ENCODE measurements at regions not wholly inside any gene's neighbourhood (a gene's known extent, or its start where the extent isn't known, plus 50 kb on each side); places are given as distances from the start of the nearest gene placed in this dataset.

- DNase-seq (ENCODE audit: low spot score), result no peak
- TF ChIP-seq, protein P1, sequence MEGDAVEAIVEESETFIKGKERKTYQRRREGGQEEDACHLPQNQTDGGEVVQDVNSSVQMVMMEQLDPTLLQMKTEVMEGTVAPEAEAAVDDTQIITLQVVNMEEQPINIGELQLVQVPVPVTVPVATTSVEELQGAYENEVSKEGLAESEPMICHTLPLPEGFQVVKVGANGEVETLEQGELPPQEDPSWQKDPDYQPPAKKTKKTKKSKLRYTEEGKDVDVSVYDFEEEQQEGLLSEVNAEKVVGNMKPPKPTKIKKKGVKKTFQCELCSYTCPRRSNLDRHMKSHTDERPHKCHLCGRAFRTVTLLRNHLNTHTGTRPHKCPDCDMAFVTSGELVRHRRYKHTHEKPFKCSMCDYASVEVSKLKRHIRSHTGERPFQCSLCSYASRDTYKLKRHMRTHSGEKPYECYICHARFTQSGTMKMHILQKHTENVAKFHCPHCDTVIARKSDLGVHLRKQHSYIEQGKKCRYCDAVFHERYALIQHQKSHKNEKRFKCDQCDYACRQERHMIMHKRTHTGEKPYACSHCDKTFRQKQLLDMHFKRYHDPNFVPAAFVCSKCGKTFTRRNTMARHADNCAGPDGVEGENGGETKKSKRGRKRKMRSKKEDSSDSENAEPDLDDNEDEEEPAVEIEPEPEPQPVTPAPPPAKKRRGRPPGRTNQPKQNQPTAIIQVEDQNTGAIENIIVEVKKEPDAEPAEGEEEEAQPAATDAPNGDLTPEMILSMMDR (IDR thresholded peaks at IDR 0.05), result no peak
- Histone ChIP-seq H3K9me3 (no peaks in the 10 kb centered on the region), H3K27me3 (no peaks in the 10 kb centered on the region), H3K4me3 (no peak overlapping the region), H3K36me3 (no peaks in the 10 kb centered on the region), H3K4me1 (no peaks in the 10 kb centered on the region), H3K27ac (no peak overlapping the region)
Observed at GRCh38 chr3:146814601-146815315, 209.6 kb upstream of the PLSCR5 start.

GRCh38 chr3:146813496-146813895 is 208.3 kb upstream of the PLSCR5 start:
- Histone ChIP-seq H3K9me3 (no peaks in the 10 kb centered on the region), H3K27me3 (no peaks in the 10 kb centered on the region), H3K27ac (no peak overlapping the region), H3K4me3 (no peak overlapping the region), H3K36me3 (no peaks in the 10 kb centered on the region), H3K4me1 (no peaks in the 10 kb centered on the region)
- TF ChIP-seq, protein P1 (IDR thresholded peaks at IDR 0.05), result no peak
- DNase-seq (ENCODE audit: low spot score), result no peak

GRCh38 chr3:146803745-146804144 is 198.6 kb upstream of the PLSCR5 start:
- H3K27me3 ChIP-seq, result no peaks in the 10 kb centered on the region

DNA sequence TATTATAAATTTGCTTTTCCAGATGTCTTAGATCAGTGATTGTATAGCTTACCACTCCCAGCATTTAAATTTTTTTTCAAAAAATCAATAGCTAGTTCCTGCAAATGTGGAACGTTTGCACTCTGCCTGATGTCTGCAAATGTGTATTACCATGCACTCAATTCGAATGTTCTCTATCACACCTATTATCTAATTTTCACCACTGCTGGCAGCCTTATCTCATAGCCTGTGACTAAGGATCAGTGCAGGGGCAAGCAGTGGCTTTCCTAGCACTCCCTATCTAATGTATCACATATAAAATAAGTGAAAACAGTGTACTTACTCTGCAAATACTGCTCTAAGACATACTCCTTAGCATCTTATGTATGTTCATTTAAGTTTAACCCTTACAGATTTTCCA is 196.3 kb upstream of the PLSCR5 start:
- no peaks in the 10 kb centered on the region for H3K36me3 ChIP-seq
- no peak overlapping the region for H3K27ac ChIP-seq
- no peaks in the 10 kb centered on the region for H3K9me3 ChIP-seq
- no peak overlapping the region for H3K4me3 ChIP-seq
- H3K4me1 ChIP-seq, result no peaks in the 10 kb centered on the region
- no peak for DNase-seq (ENCODE audit: low spot score)
- H3K27me3 ChIP-seq, result no peaks in the 10 kb centered on the region
- TF ChIP-seq, protein P1 (IDR thresholded peaks at IDR 0.05), result no peak

More at GRCh38 chr3:146803745-146804144, 198.6 kb upstream of the PLSCR5 start:
- no peak for DNase-seq (ENCODE audit: low spot score)
- no peak overlapping the region for H3K4me3 ChIP-seq
- no peaks in the 10 kb centered on the region for H3K4me1 ChIP-seq
- TF ChIP-seq, protein P1 (IDR thresholded peaks at IDR 0.05), result no peak
- H3K9me3 ChIP-seq, result no peaks in the 10 kb centered on the region
- H3K27ac ChIP-seq, result no peak overlapping the region
- no peaks in the 10 kb centered on the region for H3K36me3 ChIP-seq

GRCh38 chr3:146800484-146800883 is 195.3 kb upstream of the PLSCR5 start:
- DNase-seq (ENCODE audit: low spot score), result no peak
- H3K4me3 ChIP-seq, result no peak overlapping the region

More at GRCh38 chr3:146800484-146800883, 195.3 kb upstream of the PLSCR5 start:
- Histone ChIP-seq H3K27ac (no peak overlapping the region), H3K4me1 (no peaks in the 10 kb centered on the region), H3K36me3 (no peaks in the 10 kb centered on the region), H3K9me3 (no peaks in the 10 kb centered on the region), H3K27me3 (no peaks in the 10 kb centered on the region)
- TF ChIP-seq, protein P1 (IDR thresholded peaks at IDR 0.05), result no peak
